ENCODE measurements at regions not wholly inside any gene's neighbourhood (a gene's known extent, or its start where the extent isn't known, plus 50 kb on each side); places are given as distances from the start of the nearest gene placed in this dataset.
"Not testable (repeated sequence)": the region's sequence is repeated elsewhere in the genome, so short reads cannot be mapped to it uniquely, and the experiment has no call there.

DNA sequence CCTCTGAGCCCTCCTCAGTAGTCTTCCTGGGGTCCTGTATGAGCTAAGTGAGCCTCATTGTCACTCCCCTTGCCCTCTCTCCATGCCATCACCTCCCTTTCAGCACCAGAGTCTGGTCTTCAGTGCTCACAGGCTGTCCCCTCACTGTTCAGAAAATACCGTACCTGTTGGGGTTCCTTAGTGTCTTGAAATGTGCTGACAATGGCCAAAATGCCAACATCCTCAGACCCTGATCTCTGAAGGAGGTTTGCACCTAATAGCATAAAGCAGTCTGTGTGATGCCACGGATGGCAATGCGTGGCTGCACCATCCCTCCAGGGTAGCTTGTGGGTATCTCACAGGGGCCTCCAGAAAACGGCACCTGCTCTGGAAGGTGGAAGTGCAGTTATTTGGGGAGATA, 301.0 kb upstream of the TLE3 start:
- DNase-seq (ENCODE audit: low spot score) = no peak

DNA sequence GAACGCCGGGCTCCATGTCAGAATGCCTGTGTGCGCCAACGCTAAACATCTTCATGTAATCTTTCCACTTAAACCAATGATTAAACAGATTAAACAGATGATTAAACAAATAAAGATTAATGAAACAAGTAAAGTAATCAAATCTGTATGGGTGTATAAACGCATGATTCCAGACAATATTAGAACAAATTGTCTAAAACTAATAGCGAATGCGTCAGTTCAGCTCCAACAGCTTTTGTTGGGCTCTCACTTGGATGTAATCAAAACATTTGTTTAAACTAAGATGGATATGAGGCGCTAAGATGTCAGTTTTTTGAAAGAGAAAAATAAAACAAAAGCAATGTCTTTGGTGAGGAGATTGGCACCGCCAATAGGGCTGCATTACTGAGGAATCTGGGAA, 299.1 kb upstream of the TLE3 start:
- DNase-seq (ENCODE audit: low spot score) = no peak

DNA sequence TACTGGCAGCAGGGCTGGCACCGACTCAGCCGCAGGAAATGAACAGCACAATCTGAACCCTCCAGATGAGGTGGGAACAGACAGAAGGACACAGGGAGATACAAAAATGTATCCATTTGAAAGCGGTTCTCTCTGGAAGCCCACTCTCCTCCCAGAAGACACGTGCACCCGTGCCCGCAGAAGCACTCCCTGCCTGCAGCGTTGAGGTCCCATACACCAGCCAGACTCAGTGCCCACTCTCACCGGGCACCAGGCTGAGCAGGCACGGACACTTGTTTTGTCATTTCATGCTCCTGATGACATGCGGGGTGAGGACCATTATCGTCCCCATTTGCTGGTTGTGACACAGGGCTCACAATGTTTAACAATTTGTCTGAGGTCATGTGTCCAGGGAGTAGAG, 297.4 kb upstream of the TLE3 start:
- DNase-seq (ENCODE audit: low spot score) = no peak

DNA sequence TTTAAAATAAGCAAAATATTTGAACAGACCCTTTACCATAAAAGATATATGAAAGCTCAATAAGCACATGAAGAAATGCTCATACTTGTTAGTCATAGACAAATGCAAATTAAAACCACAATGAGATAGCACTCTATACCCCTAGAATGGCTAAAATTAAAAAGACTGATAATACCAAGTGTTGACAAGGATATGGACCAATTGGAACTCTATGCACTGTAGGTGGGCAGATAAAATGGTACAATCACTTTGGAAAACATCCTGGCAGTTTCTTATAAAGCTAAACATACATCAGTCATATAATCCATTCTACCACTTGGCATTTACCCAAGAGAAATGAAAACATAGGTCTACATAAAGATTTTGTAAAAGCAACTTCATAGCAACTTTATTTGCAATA, 293.0 kb upstream of the TLE3 start:
- DNase-seq (ENCODE audit: low spot score) = no peak

DNA sequence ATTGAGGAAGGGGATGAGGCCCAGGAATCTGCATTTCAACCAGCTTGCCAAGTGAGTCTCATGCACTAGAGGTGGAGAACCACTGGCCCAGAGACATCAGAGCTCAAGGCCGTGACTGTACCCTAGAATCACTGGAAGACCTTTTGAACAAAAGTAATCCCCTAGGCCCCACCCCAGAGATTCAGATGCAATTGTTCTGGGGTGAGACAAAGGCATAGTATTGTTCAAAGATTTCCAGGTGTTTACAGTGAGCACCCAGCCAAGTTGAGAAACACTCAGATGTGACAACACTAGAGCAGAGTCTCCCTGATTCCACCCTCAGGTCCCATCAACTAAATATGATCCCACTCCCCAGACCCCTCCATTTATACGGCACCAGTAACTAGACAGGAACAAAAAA, 290.3 kb upstream of the TLE3 start:
- DNase-seq (ENCODE audit: low spot score) = no peak

DNA sequence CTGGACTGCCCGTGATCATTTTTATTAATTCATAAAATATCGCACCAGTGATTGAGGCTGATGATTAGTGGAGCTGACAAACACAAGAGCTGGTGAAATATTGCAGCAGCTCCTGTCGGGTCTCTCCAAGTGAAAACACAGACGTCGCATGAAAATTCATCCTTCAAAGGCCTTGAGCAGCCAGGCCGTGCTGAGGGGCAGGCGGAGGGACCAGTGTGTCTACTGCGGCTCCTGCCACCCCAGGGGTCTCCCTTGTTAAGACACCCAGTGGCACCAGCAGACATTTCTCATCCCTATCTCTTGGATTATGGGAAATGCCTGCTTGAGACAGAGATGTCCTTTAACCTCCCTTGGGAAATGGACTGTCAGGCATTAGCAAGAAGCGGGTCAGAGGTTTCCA, 289.4 kb upstream of the TLE3 start:
- DNase-seq (ENCODE audit: low spot score) = no peak

DNA sequence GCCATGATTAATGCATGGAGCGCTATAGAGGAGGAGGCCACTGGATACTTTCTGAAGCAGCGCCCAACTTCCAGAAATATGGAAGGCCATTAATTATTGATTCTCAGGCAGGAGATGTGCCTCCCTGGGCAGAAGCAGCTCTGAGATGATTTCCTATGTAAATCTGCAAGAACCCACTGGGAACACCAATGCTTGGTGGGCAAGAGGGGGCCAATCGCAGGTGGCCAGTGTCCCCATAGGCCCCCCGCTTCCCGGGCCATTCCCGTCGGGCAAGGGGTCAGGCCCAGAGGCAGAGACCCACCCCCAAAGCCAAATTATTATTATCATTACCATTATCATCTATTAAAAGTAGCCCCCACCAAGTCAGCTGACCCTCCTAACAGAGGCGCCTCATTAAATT, 288.0 kb upstream of the TLE3 start:
- DNase-seq (ENCODE audit: low spot score) = no peak

DNA sequence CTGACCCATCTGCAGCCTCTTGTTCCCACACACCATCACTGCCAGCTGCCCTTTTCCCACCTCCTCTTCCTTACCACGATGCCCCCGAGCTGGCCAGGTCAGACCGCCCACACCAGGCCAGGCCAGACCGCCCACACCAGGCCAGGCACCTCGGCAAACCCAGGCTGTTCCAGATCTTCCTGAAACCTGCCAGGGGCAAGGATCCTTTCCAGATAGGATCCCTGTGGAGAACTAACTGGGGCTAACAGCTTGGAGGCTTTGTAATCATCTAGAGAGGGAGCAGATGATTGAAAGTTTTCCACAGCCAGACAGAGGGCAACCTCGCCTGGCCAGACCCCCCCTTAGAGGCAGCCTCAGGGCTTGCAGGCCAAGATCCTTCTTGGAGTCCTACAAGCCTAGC, 287.3 kb upstream of the TLE3 start:
- DNase-seq (ENCODE audit: low spot score) = no peak

DNA sequence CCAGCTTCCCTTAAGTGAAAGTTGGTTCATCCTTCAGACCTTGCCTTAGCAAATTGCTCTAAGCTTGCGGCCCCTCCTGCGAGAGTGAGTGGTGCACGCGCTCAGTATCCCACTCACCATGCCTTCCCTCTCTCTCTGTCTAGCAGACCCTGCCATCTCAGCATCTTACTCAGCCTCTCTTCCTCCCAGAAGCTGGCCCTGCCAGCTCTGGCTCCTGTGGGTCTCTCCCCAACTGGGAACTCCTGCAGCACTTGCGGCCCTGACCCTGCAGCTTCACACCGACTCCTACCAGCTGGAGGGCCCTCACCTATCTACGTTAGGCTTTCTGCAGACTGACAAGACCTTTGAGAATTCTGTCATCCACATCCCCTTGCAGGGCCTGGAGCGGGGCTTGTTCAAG, 286.1 kb upstream of the TLE3 start:
- no peak for DNase-seq (ENCODE audit: low spot score)

DNA sequence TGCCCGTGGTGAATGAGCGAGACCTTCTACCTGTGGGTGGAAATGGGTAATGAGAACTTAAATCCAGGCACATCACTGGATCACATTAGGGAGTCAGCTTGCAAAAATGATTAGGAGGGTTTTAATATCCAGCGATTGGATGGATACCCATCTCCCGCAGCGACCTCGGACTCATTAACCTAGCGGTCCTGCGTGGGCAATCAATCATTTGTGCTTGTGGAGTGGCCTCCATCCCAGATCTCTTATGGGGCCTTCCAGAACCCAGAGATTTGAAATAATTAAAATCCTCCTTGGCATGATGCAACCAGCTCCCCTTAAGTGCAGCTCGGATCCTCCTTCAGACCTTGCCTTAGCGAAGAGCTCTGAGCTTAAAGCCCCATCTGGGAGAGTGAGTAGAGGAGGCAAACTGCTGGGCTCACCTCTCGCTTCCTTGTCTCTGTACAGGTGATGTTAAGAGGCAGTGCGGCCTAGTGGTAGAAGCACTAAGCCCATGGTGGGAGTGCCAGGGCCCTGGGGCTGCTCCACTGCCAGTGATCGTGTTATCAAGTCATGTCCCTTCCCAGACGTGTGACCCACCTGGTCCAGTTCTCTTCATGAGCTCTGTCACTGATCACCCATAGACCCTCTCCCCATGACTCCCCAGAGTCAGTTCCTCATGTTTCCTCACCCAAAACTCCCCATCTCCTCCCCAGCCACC, 285.2 kb upstream of the TLE3 start:
- DNase-seq (ENCODE audit: low spot score) = no peak

DNA sequence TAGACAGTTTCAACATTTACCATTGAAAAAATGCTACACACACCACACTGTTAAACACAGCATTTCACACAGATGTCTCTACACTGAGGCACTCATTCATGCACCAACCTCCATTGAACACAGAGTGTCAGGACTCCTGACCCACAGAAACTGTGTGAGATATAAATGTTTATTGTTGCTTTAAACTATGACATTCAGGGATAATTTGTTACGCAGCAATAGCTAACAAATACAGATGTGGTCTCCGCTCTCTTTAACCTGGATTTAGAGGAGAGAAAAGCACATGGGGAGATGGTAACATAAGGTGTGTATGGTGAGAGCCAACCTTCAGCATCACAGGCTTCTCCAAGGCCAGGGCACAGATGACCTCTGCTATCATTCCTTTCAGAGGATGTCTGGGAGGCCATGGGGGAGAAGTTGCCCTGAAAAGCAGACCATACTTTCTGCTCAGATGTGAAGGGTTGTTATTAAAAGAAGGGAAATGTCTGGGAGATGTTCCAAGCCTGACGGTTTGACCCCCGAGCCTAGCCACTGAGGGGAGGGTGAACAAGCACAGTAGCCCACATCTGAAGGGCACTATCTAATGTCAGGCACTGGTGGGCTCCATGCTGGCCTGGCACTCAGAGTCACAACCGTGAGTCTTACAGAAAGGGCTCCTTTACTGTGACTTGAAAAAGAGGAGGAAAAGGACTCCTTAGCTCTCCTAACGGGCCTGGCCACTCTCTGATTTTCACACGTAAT, 284.5 kb upstream of the TLE3 start:
- no peak for DNase-seq (ENCODE audit: low spot score)

DNA sequence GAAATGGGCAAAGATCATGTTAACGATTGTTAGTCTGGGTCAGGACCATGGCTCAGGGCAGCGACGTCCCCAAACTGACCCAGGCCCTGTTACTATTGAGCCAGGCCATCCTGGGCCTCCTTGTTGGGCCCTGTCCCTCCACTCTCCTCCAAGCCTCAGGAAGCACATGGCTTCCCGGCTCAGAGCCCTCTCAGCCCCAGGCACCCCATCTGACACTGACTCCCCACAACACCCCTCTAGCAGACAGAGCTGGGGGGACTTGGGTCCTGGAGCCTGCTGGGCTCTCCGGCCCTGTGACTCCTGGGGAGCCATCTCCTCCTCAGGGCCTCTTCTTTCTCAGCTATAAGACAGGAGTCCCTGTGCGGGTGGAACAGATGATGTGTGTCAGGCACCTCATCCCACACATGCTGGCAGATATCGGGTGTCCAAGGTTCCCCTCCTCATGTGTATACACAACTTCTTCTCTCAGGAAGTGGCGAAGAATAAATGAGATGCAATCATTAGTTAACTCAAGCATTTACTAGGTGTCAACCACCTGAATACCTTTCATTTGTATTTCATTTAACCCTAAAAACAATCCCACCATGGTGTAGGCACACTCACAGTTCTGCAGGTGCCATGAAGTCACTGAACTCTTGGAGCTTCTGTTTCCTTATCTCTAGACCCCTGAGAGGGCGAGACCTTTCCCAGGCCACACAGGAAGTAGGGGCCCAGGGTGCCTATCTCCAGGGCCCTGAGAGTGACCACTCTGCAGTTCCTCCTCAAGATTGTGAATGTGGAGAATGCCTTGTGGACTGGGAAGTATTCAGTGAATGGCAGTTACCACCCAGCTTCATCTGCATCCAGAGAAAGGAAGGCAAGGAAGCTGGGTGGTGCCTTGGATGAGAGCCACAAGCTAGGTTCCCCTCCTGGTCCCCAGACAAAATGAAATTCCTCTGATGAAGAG, 282.5 kb upstream of the TLE3 start:
- DNase-seq (ENCODE audit: low spot score) = no peak

DNA sequence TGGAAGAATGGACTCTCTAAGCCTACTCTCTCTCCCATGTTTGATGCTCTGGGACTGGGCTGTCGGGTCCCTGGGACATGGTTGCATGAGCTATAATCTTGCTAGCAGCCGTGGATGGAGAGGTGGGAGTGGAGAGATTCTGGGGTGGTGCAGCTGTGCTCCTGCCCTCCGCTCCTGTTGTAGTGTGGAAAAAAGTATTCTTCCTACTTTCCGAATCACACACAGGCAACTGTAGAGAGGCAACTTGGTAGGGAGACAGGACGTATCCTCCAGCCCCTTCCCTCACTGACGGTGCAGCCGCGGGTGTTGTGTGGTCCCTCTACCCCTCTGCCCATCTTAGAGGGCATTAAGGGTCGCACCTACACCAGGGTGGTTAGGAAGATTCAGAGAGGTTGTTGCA, 281.4 kb upstream of the TLE3 start:
- DNase-seq (ENCODE audit: low spot score) = no peak

DNA sequence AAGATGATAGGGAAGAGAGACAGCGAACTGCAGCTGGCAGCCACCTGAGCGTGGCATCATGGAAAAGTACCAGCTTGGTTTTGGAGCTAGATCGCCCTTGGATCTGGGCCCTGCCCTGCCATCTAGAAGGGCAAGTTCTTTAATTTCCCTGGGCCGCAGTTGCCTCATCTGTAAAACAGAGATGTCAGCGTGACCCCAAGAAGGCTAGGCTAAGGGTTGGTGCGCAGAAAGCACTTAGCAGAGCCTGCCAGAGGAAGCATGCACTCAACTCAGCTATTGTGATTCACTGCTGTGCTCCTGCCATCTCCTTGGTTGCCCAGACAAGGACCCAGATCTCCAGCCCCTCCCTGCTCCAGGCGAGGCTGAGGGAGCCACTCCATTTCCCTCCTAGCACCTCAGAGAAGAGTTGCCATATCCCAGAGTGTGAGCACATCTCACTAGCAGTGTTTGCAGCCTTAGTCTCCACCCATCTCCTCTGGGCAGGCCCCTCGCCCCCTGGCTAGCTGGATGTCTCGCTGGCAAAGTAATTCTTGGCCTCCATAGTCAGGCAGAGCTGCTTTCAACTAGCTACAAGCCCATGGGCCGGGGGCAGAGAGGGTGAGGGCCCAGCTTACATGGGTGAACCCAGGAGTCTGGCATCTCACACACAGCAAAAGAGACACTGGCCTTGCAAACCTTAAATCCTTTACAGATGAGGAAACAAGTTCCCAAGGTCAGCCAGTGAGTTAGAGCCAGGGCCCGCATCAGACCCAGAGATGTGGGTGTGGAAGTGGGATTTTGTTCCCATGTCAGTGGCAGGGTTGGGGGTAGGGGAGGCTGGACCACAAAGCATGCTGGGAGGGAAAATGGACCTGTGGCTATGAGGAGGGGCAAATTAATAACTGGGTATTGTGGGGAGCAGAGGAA, 280.7 kb upstream of the TLE3 start:
- no peak for DNase-seq (ENCODE audit: low spot score)

DNA sequence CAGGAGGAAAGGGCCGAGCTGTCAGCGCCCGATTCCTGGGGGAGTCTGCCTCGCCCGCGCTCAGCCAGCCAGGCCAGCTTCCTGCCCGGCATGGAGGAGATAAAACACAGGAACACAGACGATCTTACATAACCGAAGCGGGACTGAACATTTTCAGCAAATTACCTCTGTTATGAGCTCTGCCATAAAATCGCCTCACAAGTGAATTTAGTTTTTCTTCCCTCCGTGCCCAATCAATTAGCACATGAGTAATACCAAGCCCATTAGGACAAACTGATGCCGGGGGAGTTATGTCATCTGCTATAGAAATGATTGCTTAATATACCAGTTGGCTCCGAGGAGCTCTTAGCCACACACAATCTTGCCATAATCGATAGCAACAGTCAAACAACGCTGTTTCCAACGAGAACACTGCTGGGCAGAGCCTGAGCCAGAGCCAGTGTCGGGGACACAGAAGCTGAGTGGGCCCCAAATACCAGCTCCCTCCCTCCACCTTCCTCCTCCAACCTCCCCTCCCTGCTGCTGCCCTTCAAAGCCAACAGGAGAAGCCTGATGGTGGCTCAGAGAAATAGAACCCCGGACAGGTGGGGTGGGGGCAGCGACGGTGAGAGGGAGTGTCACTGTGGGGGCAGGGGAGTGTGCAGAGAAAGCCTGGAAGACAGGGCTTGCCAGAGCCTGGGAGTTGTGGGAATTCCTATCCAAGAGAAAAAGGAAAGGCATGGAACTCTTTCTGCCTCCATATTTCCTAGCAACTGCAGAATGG, 279.4 kb upstream of the TLE3 start:
- no peak for DNase-seq (ENCODE audit: low spot score)

DNA sequence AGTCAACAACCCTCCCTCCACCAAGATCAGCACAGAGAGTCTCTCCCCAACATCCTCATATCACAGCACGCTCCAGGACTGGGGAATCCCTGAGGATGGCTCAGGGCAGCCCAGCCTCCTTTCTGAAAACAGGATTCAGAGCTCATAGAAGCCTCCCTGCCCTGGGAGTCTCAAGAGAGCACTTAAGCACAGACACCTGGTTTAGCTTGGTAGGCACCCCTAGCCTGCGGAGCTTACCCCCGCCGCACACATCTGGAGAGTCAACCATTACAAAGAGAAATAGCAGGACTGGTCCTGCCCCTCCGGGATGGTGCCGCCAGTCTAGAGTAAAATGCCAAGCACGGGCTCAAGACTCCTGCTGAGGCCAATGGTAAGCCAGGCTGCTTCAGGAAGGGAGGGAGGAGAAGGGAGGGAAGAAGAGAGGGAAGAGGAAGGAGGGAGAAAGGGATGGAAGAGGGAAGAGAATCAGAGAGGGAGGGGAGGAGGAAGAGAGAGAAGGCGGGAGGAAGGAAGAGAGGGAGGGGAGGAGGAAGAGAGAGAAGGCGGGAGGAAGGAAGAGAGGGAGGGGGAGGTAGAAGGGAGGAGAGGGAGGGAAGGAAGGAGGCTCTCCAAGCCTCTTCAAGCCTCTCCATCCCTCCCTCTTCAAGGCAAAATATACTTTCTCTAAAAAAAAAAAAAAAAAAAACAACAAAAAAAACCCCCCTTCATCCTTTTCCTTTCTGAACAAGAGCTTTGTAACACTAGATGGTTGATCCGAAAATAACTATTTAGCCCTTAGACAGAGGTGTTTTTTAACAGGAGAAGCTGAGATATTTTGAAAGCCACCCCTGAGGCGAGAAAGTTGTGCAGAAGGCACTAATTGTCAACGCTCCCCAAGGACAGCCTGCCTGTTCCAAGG, 278.6 kb upstream of the TLE3 start:
- no peak for DNase-seq (ENCODE audit: low spot score)

DNA sequence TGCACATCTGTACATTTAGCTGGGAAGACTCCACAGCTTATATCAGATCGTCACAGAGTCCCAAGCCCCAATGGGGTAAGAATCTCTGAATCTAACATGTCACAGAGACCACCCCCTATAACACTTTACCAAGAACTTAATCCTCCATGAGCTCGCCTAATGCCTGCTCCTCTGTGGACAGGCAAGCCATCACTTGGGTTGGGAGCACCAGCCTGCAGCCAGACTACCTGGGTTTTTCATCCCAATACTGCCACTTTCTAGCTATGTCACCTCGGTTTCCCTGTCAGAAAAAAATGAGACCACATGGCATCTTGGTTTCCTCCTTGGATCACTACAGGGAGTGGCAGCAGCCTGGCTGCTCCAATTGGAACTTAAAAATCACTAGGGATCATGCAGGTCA, 277.9 kb upstream of the TLE3 start:
- no peak for DNase-seq (ENCODE audit: low spot score)

DNA sequence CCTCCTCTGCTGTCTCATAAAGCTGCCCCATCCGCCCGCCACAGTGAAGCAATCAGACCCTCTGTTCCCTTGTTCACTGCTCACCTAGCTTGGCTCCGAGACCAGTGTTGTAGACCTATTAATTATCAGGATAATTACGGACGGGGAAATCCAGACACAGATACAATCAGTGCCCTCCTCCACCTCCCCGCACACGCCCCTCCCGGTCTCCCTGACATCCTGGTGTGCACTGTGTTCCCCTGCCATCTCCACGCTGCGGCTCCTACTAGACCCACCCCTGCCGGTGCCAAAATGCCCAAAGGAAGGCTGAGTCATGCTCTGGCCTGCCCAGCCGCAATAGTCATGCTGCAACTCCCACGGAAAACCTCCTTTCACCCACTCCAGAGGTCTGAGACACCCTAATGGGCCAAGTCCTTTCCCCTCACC, 277.3 kb upstream of the TLE3 start:
- DNase-seq (ENCODE audit: low spot score) = no peak

DNA sequence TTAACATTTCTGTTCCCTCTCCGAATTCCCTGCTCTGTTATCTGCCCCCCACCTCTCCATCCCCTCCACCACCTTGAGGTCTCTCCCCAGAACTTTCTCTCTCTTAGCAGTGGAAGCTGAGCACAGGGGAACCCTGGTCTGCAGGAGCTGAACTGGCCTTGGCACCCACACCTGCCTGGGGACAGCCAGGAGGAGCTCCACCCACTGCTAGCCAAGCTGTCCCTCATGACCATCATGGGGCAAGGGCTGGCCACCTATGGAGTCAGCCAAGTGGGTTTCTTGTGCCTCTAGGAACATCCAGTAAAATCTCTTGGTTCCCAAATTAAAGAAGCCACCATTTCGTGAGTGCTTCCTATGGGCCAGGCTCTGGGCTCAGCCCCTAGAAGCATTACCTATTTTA, 276.4 kb upstream of the TLE3 start:
- no peak for DNase-seq (ENCODE audit: low spot score)

DNA sequence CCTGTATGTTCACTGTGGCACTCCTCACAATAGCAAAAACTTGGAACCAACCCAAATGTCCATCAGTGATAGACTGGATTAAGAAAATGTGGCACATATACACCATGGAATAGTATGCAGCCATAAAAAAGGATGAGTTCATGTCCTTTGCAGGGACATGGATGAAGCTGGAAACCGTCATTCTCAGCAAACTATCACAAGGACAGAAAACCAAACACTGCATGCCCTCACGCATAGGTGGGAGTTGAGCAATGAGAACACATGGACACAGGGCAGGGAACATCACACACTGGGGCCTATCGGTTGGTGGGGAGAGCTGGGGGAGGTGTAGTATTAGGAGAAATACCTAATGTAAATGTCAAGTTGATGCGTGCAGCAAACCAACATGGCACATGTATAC, 275.7 kb upstream of the TLE3 start:
- DNase-seq (ENCODE audit: low spot score) = not testable (repeated sequence)

Data from CD4-positive, alpha-beta T cell treated with Interleukin-15 for 4 hours (primary cell).